ENCODE measurements at regions not wholly inside any gene's neighbourhood (a gene's known extent, or its start where the extent isn't known, plus 50 kb on each side); places are given as distances from the start of the nearest gene placed in this dataset.

- CTCF ChIA-PET = no interaction called here
- POLR2A ChIA-PET = no interaction called here
- no peak overlapping the region for H3K27ac ChIP-seq (ENCODE audit: low read length)
- ATAC-seq (no peak), DNase-seq (ENCODE audit: low read depth, low spot score) (no peak)
- no TSS peak for BruUV-seq (replicated peaks)
- intact Hi-C loops (cut with micrococcal nuclease; ENCODE audit: unreplicated experiment) = no loop called here
- H3K27me3 ChIP-seq (ENCODE audit: control insufficient read depth, insufficient read depth, low read length) = no peaks in the 10 kb centered on the region
- in situ Hi-C loops (cut with HindIII; ENCODE audit: low pct_unique_long_range_greater_than_20kb, low sequenced_read_pairs) = no loop called here
- no peaks in the 10 kb centered on the region for H3K4me1 ChIP-seq (ENCODE audit: control insufficient read depth, insufficient read depth, low read length)
- TF ChIP-seq CTCF (IDR thresholded peaks at IDR 0.05) (no peak), TCF7L2 (IDR thresholded peaks at IDR 0.05; ENCODE audit: low read depth, low read length) (no peak), SIN3A (IDR thresholded peaks at IDR 0.05; ENCODE audit: borderline replicate concordance, insufficient read depth, low read depth, low read length) (no peak), REST (IDR thresholded peaks at IDR 0.05; ENCODE audit: insufficient read depth in 1 of 2, low read depth in 2 of 2, low read length in 1 of 2) (no peak), POLR2AphosphoS5 (IDR thresholded peaks at IDR 0.05; ENCODE audit: low read depth, low read length) (no peak)
- H3K9me3 ChIP-seq (ENCODE audit: control insufficient read depth, insufficient read depth, low read depth, low read length) = no peaks in the 10 kb centered on the region; the same call in 1 of the 2 replicates
- no peaks in the 10 kb centered on the region for H3K36me3 ChIP-seq (ENCODE audit: control insufficient read depth, insufficient read depth, low read length)
- H3K4me3 ChIP-seq (ENCODE audit: low read depth in 2 of 2, low read length in 2 of 2) = no peak overlapping the region
Observed at GRCh38 chr1:239718571-239718970, 332.2 kb downstream of the CHRM3 start.

GRCh38 chr1:239718997-239719628 is 332.7 kb downstream of the CHRM3 start:
- POLR2A ChIA-PET = no interaction called here

More at GRCh38 chr1:239718997-239719628, 332.7 kb downstream of the CHRM3 start:
- Histone ChIP-seq H3K36me3 (ENCODE audit: control insufficient read depth, insufficient read depth, low read length) (no peaks in the 10 kb centered on the region), H3K27me3 (ENCODE audit: control insufficient read depth, insufficient read depth, low read length) (no peaks in the 10 kb centered on the region), H3K4me3 (ENCODE audit: low read depth in 2 of 2, low read length in 2 of 2) (no peak overlapping the region), H3K9me3 (ENCODE audit: control insufficient read depth, insufficient read depth, low read depth, low read length) (no peaks in the 10 kb centered on the region; the same call in 1 of the 2 replicates), H3K4me1 (ENCODE audit: control insufficient read depth, insufficient read depth, low read length) (no peaks in the 10 kb centered on the region), H3K27ac (ENCODE audit: low read length) (no peak overlapping the region)
- DNase-seq (ENCODE audit: low read depth, low spot score) (no peak), ATAC-seq (no peak)
- BruUV-seq (replicated peaks) = no TSS peak
- intact Hi-C loops (cut with micrococcal nuclease; ENCODE audit: unreplicated experiment) (no loop called here), in situ Hi-C loops (cut with HindIII; ENCODE audit: low pct_unique_long_range_greater_than_20kb, low sequenced_read_pairs) (no loop called here)
- no peak for TF ChIP-seq REST (IDR thresholded peaks at IDR 0.05; ENCODE audit: insufficient read depth in 1 of 2, low read depth in 2 of 2, low read length in 1 of 2)
- TF ChIP-seq TCF7L2 (IDR thresholded peaks at IDR 0.05; ENCODE audit: low read depth, low read length) = no peak
- TF ChIP-seq CTCF (IDR thresholded peaks at IDR 0.05) = no peak
- TF ChIP-seq SIN3A (IDR thresholded peaks at IDR 0.05; ENCODE audit: borderline replicate concordance, insufficient read depth, low read depth, low read length) = no peak
- TF ChIP-seq POLR2AphosphoS5 (IDR thresholded peaks at IDR 0.05; ENCODE audit: low read depth, low read length) = no peak
- CTCF ChIA-PET = no interaction called here
